ENCODE measurements at regions not wholly inside any gene's neighbourhood (a gene's known extent, or its start where the extent isn't known, plus 50 kb on each side); places are given as distances from the start of the nearest gene placed in this dataset.
"Not testable (repeated sequence)": the region's sequence is repeated elsewhere in the genome, so short reads cannot be mapped to it uniquely, and the experiment has no call there.

GRCh38 chr18:46241393-46241792, 137.2 kb downstream of the HAUS1 start:
- not testable (repeated sequence) for TF ChIP-seq POLR2A, CTCF (IDR thresholded peaks at IDR 0.05)
